Erythroblast (primary cell): ENCODE measurements at regions not wholly inside any gene's neighbourhood (a gene's known extent, or its start where the extent isn't known, plus 50 kb on each side); places are given as distances from the start of the nearest gene placed in this dataset.

Source experiments
- DNase-seq, 2 experiments: peaks; one replicate each; lab custom pipeline; 2025; lab: John Stamatoyannopoulos, UW
- GATA1 ChIP-seq: IDR thresholded peaks from 2 replicates; pipeline ENCODE4 v1.6.1; 2011; ENCODE audit warnings: low read depth, mild to moderate bottlenecking, control low read depth, low read length, moderate library complexity
- POLR2A ChIP-seq: IDR thresholded peaks from 2 replicates; pipeline ENCODE4 v1.6.1; 2011; ENCODE audit warnings: mild to moderate bottlenecking, low read length

- no peak for TF ChIP-seq GATA1
- TF ChIP-seq POLR2A, result no peak
- DNase-seq, result no peak
Observed at GRCh38 chr1:4946343-4946742, 291.9 kb downstream of the AJAP1 start.

DNA sequence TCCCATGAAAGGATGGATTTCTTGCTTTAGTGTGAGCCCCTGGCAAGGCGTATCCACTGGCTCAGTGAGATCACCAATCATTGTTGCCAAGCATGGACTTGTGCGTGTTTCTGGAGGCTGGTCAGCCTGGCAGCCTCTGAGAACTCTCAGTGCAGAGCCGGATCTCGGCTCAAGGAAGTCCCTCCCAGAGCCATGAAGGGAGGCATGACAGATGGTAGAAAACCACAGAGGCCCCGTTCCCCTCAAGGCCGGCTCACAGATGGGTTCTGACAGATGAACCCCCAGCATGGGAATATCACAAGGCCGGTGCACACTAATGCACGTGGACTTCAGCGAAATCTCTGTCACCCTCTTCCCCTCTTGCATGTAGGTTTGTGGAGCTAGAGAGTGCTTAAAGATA lies 290.5 kb downstream of the AJAP1 start:
- TF ChIP-seq POLR2A (no peak), GATA1 (no peak)
- DNase-seq, result no peak

DNA sequence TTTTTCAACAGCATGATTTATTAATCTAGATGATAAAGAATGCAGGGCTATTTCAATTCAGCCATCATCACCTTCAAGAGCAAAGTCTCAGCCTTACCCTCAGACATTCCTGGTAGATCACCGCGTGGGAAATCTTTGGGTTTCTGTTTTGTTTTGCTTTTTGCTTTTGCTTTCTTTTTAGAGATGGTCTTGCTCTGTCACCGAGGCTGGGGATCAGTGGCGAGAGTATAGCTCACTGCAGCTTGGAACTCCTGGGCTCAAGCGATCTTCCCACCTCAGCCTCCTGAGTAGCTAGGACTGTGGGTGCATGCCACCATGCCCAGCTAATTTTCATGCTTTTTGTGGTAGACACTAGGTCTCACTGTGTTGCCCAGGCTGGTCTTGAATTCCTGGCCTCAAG lies 289.7 kb downstream of the AJAP1 start:
- no peak for DNase-seq
- TF ChIP-seq GATA1 (no peak), POLR2A (no peak)

GRCh38 chr1:4939266-4939665 lies 284.9 kb downstream of the AJAP1 start:
- TF ChIP-seq POLR2A (no peak), GATA1 (no peak)
- peak in 1 of 2 experiments; percentile 1 for DNase-seq

DNA sequence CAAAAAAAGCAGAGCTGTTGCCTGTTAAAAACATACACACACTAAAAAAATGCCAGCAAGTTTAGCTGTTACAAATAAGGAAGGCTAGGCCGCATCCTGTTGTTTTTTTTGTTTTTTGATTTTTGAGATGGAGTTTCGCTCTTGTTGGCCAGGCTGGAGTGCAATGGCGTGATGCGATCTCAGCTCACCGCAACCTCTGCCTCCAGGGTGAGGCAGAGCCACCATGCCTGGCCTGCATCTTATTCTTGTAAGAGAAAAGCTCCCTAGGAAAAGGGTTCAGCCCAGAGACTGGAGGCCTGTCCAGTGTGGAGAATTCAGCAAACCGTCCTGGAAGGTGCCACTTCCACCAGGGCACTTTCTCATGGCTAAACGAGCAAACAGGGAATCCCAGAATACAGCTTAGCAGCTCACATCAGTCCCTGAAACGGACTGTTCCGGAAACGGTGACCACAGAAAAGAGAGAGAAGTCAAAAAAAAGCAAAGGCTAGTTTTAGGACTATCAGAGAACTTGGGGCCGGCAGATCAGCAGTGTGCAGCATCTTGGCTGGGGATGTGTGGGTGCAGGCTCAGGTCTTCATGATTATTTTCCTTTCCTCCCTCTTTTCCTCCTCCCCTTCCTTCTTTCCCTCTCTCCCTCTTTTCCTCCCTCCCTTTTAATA lies 283.6 kb downstream of the AJAP1 start:
- DNase-seq, result no peak
- no peak for TF ChIP-seq POLR2A
- no peak for TF ChIP-seq GATA1

DNA sequence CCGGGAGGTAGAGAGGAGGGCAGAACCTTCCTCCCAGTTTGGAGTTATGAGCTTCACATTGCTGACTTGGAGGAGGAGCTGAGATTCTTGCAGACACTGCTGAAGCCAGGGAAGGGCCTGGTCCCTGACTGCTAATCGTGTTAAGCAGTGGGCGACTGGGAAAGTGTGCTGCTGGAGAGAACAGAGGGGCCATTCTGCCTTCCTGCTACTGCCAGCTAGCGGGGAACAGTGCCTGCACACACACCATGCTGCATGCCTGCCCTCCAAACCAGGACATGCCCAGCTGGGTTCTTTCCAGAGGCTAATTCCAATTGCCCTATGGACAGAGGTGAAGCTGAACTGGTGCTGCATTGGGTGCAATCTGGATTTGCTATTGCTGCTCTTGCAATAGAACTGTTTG lies 281.4 kb downstream of the AJAP1 start:
- TF ChIP-seq GATA1, result no peak
- no peak for TF ChIP-seq POLR2A
- no peak for DNase-seq

- no peak for DNase-seq
Observed at GRCh38 chr1:4933232-4933631, 278.8 kb downstream of the AJAP1 start.

DNA sequence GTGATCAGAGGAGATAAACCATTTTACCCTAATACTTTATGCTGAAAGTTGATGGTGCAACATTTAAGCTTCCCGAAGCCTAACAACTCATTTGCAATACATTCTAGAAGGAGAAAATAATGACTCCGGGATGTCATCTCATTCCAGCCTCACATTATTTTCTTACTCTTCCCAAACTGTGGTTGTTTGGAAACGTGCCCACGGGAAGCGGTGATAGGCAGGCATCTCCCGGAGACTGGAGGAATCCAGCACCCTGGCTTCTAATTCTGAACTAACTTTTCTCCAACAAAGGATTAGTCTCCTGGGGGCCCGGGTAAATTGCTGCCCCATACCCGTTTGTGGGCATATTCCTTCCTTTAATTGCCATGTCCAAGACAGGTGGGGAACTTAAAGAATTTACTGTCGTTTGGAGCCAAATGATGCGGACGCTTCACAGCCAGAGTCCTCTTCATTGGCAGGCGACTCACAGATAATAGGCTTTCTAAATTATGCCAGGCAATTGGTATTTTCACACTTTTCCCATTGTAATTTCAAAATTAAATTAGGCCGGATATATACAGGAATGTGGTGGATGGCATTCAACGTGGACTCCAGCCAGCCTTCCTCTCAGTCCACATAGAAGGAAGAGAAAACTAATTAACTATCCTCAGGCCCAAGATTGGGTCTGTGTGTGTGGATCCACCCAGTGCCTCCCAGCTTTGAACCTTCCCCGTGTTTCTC lies 278.1 kb downstream of the AJAP1 start:
- no peak for DNase-seq
- no peak for TF ChIP-seq GATA1
- no peak for TF ChIP-seq POLR2A

More at GRCh38 chr1:4933232-4933631, 278.8 kb downstream of the AJAP1 start:
- TF ChIP-seq GATA1 (no peak), POLR2A (no peak)

DNA sequence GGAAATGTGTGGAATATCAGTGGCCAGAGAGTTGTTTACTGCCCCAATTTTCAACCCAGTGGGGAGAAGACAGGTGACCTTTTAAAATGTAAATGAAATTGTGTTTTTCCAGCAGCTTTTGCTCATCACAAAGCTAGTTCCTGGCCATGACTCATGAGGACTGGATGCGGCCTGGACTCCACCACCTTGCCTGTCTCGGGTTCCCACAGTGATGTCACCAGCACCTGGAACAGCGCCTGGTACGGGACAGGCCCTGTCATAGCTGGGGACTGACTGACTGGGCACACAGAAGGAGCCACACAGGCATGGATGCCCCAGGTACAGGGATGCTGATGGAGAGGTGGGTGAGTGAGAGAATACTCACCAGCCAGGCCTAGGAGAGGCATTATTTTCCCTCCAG lies 277.1 kb downstream of the AJAP1 start:
- DNase-seq, result no peak
- TF ChIP-seq POLR2A, result no peak
- TF ChIP-seq GATA1, result no peak

DNA sequence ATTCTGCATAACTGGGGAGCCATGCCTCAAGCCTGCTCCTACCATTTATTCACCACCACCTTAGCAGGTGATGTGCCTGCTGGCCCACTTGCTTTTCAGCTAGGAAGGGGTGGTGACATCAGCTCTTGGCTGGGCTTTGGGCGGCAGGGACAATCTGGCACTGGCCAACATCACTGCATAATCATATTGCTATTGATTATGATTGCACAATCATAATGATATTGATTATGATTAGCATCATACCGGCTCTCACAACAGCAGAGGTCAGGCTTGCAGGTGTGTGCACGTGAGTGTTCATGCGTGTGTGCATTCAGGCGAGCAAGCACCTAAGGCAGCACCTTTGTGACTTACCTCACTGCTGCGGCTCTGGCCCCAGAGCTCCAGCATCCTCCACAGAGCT lies 273.8 kb downstream of the AJAP1 start:
- no peak for TF ChIP-seq POLR2A
- TF ChIP-seq GATA1, result no peak
- DNase-seq, result no peak

DNA sequence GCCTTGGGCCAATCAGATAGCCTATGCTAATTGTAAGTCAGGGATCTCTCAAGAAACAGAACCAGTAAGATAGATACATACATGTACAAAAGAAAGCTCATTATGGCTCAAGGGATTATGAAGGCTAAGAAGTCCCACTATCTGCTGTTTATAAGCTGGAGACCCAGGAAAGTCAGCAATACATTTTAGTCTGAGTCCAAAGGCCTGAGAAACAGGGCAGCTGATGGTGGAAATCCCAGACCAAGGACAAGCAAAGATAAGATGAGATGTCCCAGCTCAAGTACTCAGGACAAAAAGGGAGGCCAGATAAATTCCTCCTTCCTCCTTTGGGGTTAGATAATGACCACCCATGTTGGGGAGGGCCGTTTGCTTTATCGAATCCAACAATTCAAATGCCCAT lies 269.9 kb downstream of the AJAP1 start:
- no peak for DNase-seq
- TF ChIP-seq GATA1 (no peak), POLR2A (no peak)

- DNase-seq, result no peak
Observed at GRCh38 chr1:4916610-4917009, 262.2 kb downstream of the AJAP1 start.

GRCh38 chr1:4915154-4915553 lies 260.7 kb downstream of the AJAP1 start:
- TF ChIP-seq POLR2A, result no peak
- TF ChIP-seq GATA1, result no peak
- no peak for DNase-seq

More at GRCh38 chr1:4916610-4917009, 262.2 kb downstream of the AJAP1 start:
- TF ChIP-seq POLR2A (no peak), GATA1 (no peak)

GRCh38 chr1:4908486-4908885 lies 254.1 kb downstream of the AJAP1 start:
- TF ChIP-seq POLR2A (no peak), GATA1 (no peak)

More at GRCh38 chr1:4908486-4908885, 254.1 kb downstream of the AJAP1 start:
- no peak for DNase-seq
